BE2C (cell line): ENCODE measurements at regions not wholly inside any gene's neighbourhood (a gene's known extent, or its start where the extent isn't known, plus 50 kb on each side); places are given as distances from the start of the nearest gene placed in this dataset.

Experiments used
- DNase-seq: peaks from one replicate; pipeline ENCODE4 v3.0.0-alpha.2; 2020
- H3K27me3 ChIP-seq: fragments of 250-450 bp; sonication (Bioruptor Pico); 2 replicates; pipeline ENCODE4 v1.5.1; 2020; ENCODE audit warnings: mild to moderate bottlenecking
- H3K36me3 ChIP-seq: fragments of 250-450 bp; sonication (Bioruptor Pico); 2 replicates; pipeline ENCODE4 v1.5.1; 2020; ENCODE audit warnings: mild to moderate bottlenecking
- H3K4me1 ChIP-seq: fragments of 250-450 bp; sonication (Bioruptor Pico); 2 replicates; pipeline ENCODE4 v1.5.1; 2020
- H3K4me3 ChIP-seq: 2 replicates; pipeline ENCODE4 v1.5.1; 2011; ENCODE audit warnings: low read depth, low read length
- H3K9me3 ChIP-seq: fragments of 250-450 bp; sonication (Bioruptor Pico); 2 replicates; pipeline ENCODE4 v1.5.1; 2020
- TF ChIP-seq, protein P1 (sequence below): IDR thresholded peaks from 2 replicates; pipeline ENCODE4 v1.5.1; 2012; ENCODE audit warnings: mild to moderate bottlenecking, low read depth, low read length

DNA sequence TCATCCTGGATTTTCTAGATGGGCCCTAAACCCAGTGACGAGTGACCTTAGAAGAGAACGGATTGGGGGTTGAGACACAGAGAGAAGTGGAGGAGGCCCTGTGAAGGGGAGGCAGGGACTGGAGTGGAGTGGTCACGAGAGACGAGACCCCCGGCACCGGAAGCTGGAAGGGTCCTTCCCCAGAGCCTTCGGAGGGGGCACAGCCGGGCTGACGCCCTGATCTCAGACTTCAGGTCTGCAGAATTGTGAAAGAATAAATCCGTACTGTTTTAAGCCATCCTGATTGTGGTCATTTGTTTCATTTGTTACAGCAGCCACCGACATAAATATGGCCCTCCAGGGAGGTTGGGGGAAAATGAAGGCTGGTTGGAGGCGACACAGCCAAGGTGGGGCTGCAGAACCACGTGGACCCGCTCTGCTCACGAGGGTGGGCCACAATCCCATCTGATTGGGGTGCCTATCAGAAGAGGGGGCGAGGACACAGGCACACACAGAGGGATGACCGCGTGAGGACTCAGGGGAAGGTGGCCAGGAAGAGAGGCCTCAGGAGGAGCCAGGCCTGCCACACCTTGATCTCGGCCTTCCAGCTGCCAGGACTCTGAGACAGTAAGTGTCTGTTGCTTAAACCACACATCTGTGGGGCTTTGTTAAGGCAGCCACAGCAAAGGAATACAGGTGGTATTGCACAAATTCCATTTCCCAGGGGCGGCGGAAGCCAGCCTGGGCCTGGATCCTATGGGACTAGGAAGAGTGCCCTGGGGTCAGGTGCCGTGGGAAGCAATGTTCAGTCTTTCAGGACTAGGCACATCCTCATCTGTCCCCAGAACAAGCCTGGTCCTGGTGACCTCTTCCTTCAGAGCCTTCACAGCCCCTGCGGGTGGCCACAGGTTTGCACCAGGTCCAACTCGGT, 73.3 kb upstream of the SHANK2 start:
- Histone ChIP-seq H3K36me3 (no peaks in the 10 kb centered on the region), H3K4me1 (no peaks in the 10 kb centered on the region), H3K4me3 (no peak overlapping the region), H3K27me3 (no peaks in the 10 kb centered on the region), H3K9me3 (no peaks in the 10 kb centered on the region)
- TF ChIP-seq, protein P1, sequence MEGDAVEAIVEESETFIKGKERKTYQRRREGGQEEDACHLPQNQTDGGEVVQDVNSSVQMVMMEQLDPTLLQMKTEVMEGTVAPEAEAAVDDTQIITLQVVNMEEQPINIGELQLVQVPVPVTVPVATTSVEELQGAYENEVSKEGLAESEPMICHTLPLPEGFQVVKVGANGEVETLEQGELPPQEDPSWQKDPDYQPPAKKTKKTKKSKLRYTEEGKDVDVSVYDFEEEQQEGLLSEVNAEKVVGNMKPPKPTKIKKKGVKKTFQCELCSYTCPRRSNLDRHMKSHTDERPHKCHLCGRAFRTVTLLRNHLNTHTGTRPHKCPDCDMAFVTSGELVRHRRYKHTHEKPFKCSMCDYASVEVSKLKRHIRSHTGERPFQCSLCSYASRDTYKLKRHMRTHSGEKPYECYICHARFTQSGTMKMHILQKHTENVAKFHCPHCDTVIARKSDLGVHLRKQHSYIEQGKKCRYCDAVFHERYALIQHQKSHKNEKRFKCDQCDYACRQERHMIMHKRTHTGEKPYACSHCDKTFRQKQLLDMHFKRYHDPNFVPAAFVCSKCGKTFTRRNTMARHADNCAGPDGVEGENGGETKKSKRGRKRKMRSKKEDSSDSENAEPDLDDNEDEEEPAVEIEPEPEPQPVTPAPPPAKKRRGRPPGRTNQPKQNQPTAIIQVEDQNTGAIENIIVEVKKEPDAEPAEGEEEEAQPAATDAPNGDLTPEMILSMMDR = no peak
- no peak for DNase-seq

DNA sequence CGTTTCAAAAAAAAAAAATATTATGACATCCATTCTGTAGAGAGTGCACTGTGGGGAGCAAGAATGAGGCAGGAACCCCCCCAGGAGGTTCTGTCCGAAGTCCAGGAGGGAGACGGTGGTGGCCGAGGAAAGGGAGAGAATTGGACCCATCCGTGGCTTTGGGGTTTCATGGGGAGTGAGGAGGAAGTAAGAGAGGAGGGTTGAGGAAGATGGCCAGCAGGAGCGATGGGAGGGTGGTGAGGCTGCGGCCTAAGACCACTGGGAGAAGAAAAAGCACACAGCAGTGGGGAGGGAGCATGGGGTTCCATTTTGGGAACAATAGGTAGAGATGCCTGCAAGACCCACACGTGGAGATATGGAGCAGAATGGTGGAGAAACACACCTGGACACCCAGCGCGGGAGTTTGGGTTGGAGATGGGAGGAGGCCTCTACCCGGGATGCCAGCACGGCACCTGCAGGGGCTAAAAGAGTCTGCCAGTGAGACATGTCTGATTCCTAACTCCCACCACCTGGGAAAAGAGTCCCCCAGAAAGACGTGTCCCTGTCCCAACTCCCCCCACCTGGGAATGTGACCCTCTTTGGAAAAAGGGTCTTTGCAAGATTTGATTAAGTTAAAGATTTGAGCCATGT, 72.5 kb upstream of the SHANK2 start:
- no peak overlapping the region for H3K4me3 ChIP-seq
- H3K4me1 ChIP-seq = no peaks in the 10 kb centered on the region
- H3K36me3 ChIP-seq = no peaks in the 10 kb centered on the region
- no peak for DNase-seq
- no peaks in the 10 kb centered on the region for H3K27me3 ChIP-seq
- H3K9me3 ChIP-seq = no peaks in the 10 kb centered on the region
- TF ChIP-seq, protein P1 = no peak

DNA sequence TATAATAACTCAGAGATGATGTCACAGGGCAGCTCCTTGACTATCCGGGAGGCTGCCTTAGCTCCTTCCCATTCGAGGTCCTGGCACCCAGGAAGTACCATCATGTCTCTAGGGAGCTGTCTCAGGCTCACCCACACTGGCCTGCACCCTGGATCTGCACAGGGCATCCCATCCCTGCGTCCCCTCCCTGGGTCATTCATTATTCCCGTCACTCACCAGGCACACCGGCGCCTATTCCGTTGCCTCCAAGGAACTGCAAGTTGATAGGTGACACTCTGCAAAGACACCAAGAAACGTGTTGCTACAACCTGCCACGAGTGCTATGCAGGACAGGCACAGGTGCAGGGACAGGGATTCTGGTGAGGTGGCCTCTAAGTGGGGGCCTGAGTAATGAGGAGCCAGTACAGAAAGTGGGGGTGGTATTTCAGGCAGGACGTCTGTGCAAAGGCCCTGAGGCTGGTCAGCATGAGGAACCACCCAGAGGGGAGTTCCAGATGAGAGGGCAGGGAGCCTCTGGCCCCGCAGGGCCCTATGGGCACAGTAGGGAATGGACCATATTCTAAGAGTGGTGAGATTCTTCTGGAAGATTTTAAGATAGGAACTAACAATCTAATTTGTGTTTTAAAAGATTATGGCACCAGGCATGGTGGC, 71.6 kb upstream of the SHANK2 start:
- H3K4me1 ChIP-seq = no peaks in the 10 kb centered on the region
- H3K27me3 ChIP-seq = no peaks in the 10 kb centered on the region
- no peaks in the 10 kb centered on the region for H3K9me3 ChIP-seq
- H3K36me3 ChIP-seq = no peaks in the 10 kb centered on the region
- TF ChIP-seq, protein P1 = no peak
- no peak overlapping the region for H3K4me3 ChIP-seq
- DNase-seq = no peak

DNA sequence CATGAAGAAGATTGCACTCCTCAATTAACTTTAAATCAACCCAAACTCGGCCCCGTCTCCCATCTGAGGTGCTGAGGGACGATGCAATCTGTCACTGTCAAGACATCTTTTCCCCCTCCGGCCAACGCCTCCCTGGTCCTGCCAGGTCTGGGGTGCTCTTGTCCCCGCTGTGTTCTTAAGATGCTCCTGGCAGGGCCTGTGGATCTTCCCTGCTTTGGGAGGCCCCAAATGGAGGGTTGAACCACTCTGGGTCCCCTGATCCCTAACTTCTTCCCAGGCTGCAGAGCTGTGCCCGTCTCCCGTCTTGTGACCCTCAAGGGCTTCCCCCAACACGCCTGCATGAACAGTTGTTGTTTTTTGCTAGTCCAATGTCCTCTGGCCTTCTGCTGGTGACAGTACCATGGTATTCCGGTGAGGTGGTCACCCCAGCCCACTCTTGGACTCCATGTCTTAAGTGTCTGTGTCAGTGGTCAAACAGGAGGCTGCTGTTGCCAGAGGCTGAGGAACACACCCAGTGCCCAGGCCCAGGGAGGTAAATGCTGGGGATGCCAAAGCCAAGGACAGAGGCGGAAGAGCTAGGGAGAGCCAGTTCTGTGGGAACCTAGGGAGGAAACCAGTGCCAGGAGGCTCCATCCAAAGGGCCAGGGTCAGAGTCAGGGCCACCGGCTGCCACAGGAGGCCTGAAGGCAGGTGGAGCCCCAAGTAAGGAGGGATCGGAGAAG, 70.6 kb upstream of the SHANK2 start:
- TF ChIP-seq, protein P1 = no peak
- DNase-seq = no peak
- no peaks in the 10 kb centered on the region for H3K9me3 ChIP-seq
- no peaks in the 10 kb centered on the region for H3K4me1 ChIP-seq
- no peak overlapping the region for H3K4me3 ChIP-seq
- no peaks in the 10 kb centered on the region for H3K27me3 ChIP-seq
- no peaks in the 10 kb centered on the region for H3K36me3 ChIP-seq

DNA sequence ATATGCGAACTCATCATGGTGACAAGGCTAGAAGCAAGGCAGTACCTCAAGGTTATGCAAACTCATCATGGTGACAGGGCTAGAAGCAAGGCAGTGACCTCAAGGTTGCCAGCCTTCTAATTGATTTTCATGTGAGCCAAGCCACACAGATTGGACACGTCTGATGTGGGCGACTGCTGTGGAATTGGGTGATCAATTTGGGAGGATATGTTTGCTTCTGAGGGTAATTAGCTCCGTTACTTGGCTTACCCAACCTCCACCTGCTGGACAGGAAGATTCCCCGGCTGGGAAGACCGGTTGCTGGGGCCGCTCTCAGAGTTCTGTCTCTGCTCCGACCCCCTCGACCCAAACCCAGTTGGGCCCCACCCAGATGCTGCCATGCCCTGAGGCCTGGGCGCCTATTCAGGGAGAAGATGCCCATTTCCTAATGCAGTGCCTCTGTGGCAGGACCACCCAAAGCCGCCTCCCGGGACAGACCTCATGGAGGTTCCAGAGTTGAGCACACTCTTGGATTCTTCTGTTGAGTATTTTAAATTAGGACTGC, 69.9 kb upstream of the SHANK2 start:
- TF ChIP-seq, protein P1 = no peak
- no peaks in the 10 kb centered on the region for H3K27me3 ChIP-seq
- DNase-seq = no peak

More for the DNA sequence above, 69.9 kb upstream of the SHANK2 start:
- Histone ChIP-seq H3K36me3 (no peaks in the 10 kb centered on the region), H3K4me1 (no peaks in the 10 kb centered on the region), H3K9me3 (no peaks in the 10 kb centered on the region), H3K4me3 (no peak overlapping the region)
